Activated naive CD8-positive, alpha-beta T cell treated with anti-CD3 and anti-CD28 coated beads, Interleukin-2, amount 10 ng/mL, durations not matched to agents 7 days and 5 days (primary cell): ENCODE measurements at regions not wholly inside any gene's neighbourhood (a gene's known extent, or its start where the extent isn't known, plus 50 kb on each side); places are given as distances from the start of the nearest gene placed in this dataset.
"Not testable (repeated sequence)": the region's sequence is repeated elsewhere in the genome, so short reads cannot be mapped to it uniquely, and the experiment has no call there.

ENCODE experiments used
- ATAC-seq: fragments of 150-1000 bp; cut with Tn5 transposase; one replicate; pipeline ENCODE4 v1.10.0; 2021; ENCODE audit warnings: low read depth, moderate library complexity
- POLR2A ChIA-PET: fragments of 350-600 bp; sonication (Branson Sonifier 250); formaldehyde crosslinking; loops from one replicate; lab custom pipeline; 2021; ENCODE audit warnings: antibody characterized with exemption; lab: Charles Lee
- DNase-seq: peaks from one replicate; pipeline ENCODE4 v3.0.0; 2021
- H3K27ac Mint-ChIP-seq: one replicate; pipeline ENCODE4 v1.8.0; 2022; ENCODE audit warnings: mild to moderate bottlenecking, mixed read lengths
- H3K27me3 Mint-ChIP-seq: one replicate; pipeline ENCODE4 v1.8.0; 2022; ENCODE audit warnings: mild to moderate bottlenecking, moderate library complexity, mixed read lengths
- H3K36me3 Mint-ChIP-seq: one replicate; pipeline ENCODE4 v1.8.0; 2021; ENCODE audit warnings: mild to moderate bottlenecking, mixed read lengths
- H3K4me1 Mint-ChIP-seq: one replicate; pipeline ENCODE4 v1.8.0; 2021; ENCODE audit warnings: mixed read lengths
- H3K4me3 Mint-ChIP-seq: one replicate; pipeline ENCODE4 v1.8.0; 2022; ENCODE audit warnings: mild to moderate bottlenecking, moderate library complexity, mixed read lengths
- H3K9me3 Mint-ChIP-seq: one replicate; pipeline ENCODE4 v1.8.0; 2021; ENCODE audit warnings: mixed read lengths

GRCh38 chr1:99404399-99404798 is 140.1 kb downstream of the PLPPR4 start:
- H3K4me1 Mint-ChIP-seq, H3K9me3 Mint-ChIP-seq, POLR2A ChIA-PET, ATAC-seq, H3K27ac Mint-ChIP-seq, H3K27me3 Mint-ChIP-seq, DNase-seq, H3K36me3 Mint-ChIP-seq, H3K4me3 Mint-ChIP-seq: not testable (repeated sequence)

- H3K4me1 Mint-ChIP-seq, H3K36me3 Mint-ChIP-seq, H3K4me3 Mint-ChIP-seq, H3K27ac Mint-ChIP-seq, ATAC-seq, POLR2A ChIA-PET, DNase-seq, H3K9me3 Mint-ChIP-seq, H3K27me3 Mint-ChIP-seq: not testable (repeated sequence)
These were observed 141.0 kb downstream of the PLPPR4 start for GRCh38 chr1:99405325-99405724.

- H3K27ac Mint-ChIP-seq, result no peak overlapping the region
- POLR2A ChIA-PET, result no interaction called here
- no peak for DNase-seq
- no peaks in the 10 kb centered on the region for H3K4me1 Mint-ChIP-seq
- no peak for ATAC-seq
- H3K9me3 Mint-ChIP-seq, result no peaks in the 10 kb centered on the region
- no peaks in the 10 kb centered on the region for H3K36me3 Mint-ChIP-seq
- peaks cover 3% of the 10 kb centered on the region for H3K27me3 Mint-ChIP-seq
- H3K4me3 Mint-ChIP-seq, result no peak overlapping the region
These were observed 142.7 kb downstream of the PLPPR4 start for GRCh38 chr1:99407018-99407417.

- POLR2A ChIA-PET, result no interaction called here
- H3K4me3 Mint-ChIP-seq, result no peak overlapping the region
- DNase-seq (no peak), ATAC-seq (no peak)
- H3K4me1 Mint-ChIP-seq, result no peaks in the 10 kb centered on the region
- H3K27me3 Mint-ChIP-seq, result peaks cover 18% of the 10 kb centered on the region
- no peaks in the 10 kb centered on the region for H3K9me3 Mint-ChIP-seq
- H3K27ac Mint-ChIP-seq, result no peak overlapping the region
- no peaks in the 10 kb centered on the region for H3K36me3 Mint-ChIP-seq
These were observed 159.8 kb downstream of the PLPPR4 start for GRCh38 chr1:99424087-99424486.

GRCh38 chr1:99429754-99430153 is 165.5 kb downstream of the PLPPR4 start:
- POLR2A ChIA-PET, result no interaction called here
- Mint-ChIP-seq H3K36me3 (no peaks in the 10 kb centered on the region), H3K4me3 (no peak overlapping the region), H3K27me3 (peaks cover 21% of the 10 kb centered on the region), H3K4me1 (no peaks in the 10 kb centered on the region), H3K27ac (no peak overlapping the region), H3K9me3 (no peaks in the 10 kb centered on the region)
- no peak for ATAC-seq
- no peak for DNase-seq

GRCh38 chr1:99438656-99439230 is 174.5 kb downstream of the PLPPR4 start:
- Mint-ChIP-seq H3K27ac (no peak overlapping the region), H3K9me3 (no peaks in the 10 kb centered on the region), H3K4me3 (no peak overlapping the region), H3K4me1 (peaks cover 14% of the 10 kb centered on the region), H3K27me3 (no peaks in the 10 kb centered on the region), H3K36me3 (no peaks in the 10 kb centered on the region)
- POLR2A ChIA-PET, result no interaction called here
- no peak for ATAC-seq
- DNase-seq, result no peak

- POLR2A ChIA-PET, result no interaction called here
- DNase-seq, result no peak
- Mint-ChIP-seq H3K4me1 (peaks cover 14% of the 10 kb centered on the region), H3K27ac (no peak overlapping the region), H3K36me3 (no peaks in the 10 kb centered on the region), H3K9me3 (no peaks in the 10 kb centered on the region), H3K27me3 (no peaks in the 10 kb centered on the region), H3K4me3 (no peak overlapping the region)
- no peak for ATAC-seq
These were observed 175.3 kb downstream of the PLPPR4 start for GRCh38 chr1:99439433-99440075.

GRCh38 chr1:99441299-99442095 is 177.2 kb downstream of the PLPPR4 start:
- Mint-ChIP-seq H3K9me3 (no peaks in the 10 kb centered on the region), H3K36me3 (no peaks in the 10 kb centered on the region), H3K4me3 (peak overlapping the region; percentile 7), H3K4me1 (peaks cover 14% of the 10 kb centered on the region), H3K27ac (no peak overlapping the region), H3K27me3 (peaks cover 9% of the 10 kb centered on the region)
- ATAC-seq, result peak; percentile 98
- no peak for DNase-seq
- POLR2A ChIA-PET, result no interaction called here

- ATAC-seq, DNase-seq, H3K9me3 Mint-ChIP-seq, H3K4me3 Mint-ChIP-seq, H3K27ac Mint-ChIP-seq, H3K36me3 Mint-ChIP-seq, POLR2A ChIA-PET: not testable (repeated sequence)
- Mint-ChIP-seq H3K27me3 (peaks cover 17% of the 10 kb centered on the region), H3K4me1 (peaks cover 14% of the 10 kb centered on the region)
These were observed 180.1 kb downstream of the PLPPR4 start for GRCh38 chr1:99444211-99444927.

- Mint-ChIP-seq H3K4me1 (peaks cover 14% of the 10 kb centered on the region), H3K9me3 (peaks cover 2% of the 10 kb centered on the region), H3K27me3 (peaks cover 21% of the 10 kb centered on the region), H3K36me3 (no peaks in the 10 kb centered on the region), H3K4me3 (no peak overlapping the region), H3K27ac (no peak overlapping the region)
- POLR2A ChIA-PET, result no interaction called here
- DNase-seq (no peak), ATAC-seq (no peak)
These were observed 180.8 kb downstream of the PLPPR4 start for GRCh38 chr1:99445071-99445470.

GRCh38 chr1:99445486-99445885 is 181.2 kb downstream of the PLPPR4 start:
- POLR2A ChIA-PET, result no interaction called here
- peaks cover 2% of the 10 kb centered on the region for H3K9me3 Mint-ChIP-seq
- H3K27ac Mint-ChIP-seq, result no peak overlapping the region
- DNase-seq (no peak), ATAC-seq (no peak)
- H3K4me3 Mint-ChIP-seq, result no peak overlapping the region
- H3K27me3 Mint-ChIP-seq, result peaks cover 21% of the 10 kb centered on the region
- H3K4me1 Mint-ChIP-seq, result peaks cover 14% of the 10 kb centered on the region
- no peaks in the 10 kb centered on the region for H3K36me3 Mint-ChIP-seq

- Mint-ChIP-seq H3K4me3 (no peak overlapping the region), H3K4me1 (no peaks in the 10 kb centered on the region), H3K9me3 (peaks cover 2% of the 10 kb centered on the region), H3K36me3 (no peaks in the 10 kb centered on the region), H3K27ac (no peak overlapping the region), H3K27me3 (peaks cover 21% of the 10 kb centered on the region)
- POLR2A ChIA-PET, result no interaction called here
- ATAC-seq, result no peak
- DNase-seq, result no peak
These were observed 183.4 kb downstream of the PLPPR4 start for GRCh38 chr1:99447721-99448120.

- ATAC-seq, result no peak
These were observed 190.2 kb upstream of the PALMD start for GRCh38 chr1:99455760-99456159.

More at GRCh38 chr1:99455760-99456159, 190.2 kb upstream of the PALMD start:
- H3K4me3 Mint-ChIP-seq, result no peak overlapping the region
- DNase-seq, result no peak
- H3K36me3 Mint-ChIP-seq, result no peaks in the 10 kb centered on the region
- POLR2A ChIA-PET, result no interaction called here
- H3K4me1 Mint-ChIP-seq, result no peaks in the 10 kb centered on the region
- H3K9me3 Mint-ChIP-seq, result no peaks in the 10 kb centered on the region
- H3K27me3 Mint-ChIP-seq, result peaks cover 14% of the 10 kb centered on the region
- H3K27ac Mint-ChIP-seq, result no peak overlapping the region
